ENCODE measurements at regions not wholly inside any gene's neighbourhood (a gene's known extent, or its start where the extent isn't known, plus 50 kb on each side); places are given as distances from the start of the nearest gene placed in this dataset.

- FAIRE-seq, result no peak
- H3K56ac ChIP-seq (replicated peaks; ENCODE audit: insufficient read length, low read depth, low read length), result no peak overlapping the region
- H3K79me2 ChIP-seq (ENCODE audit: control insufficient read depth in 1 of 2, insufficient read depth in 2 of 2, low read length in 2 of 2), result no peaks in the 10 kb centered on the region
- no peak overlapping the region for H2BK20ac ChIP-seq (ENCODE audit: low read length)
- no peaks in the 10 kb centered on the region for H4K20me1 ChIP-seq (replicated peaks in 1 of 2; ENCODE audit: control insufficient read depth in 1 of 2, insufficient read depth in 2 of 2, low read length in 2 of 2)
- H3K14ac ChIP-seq (ENCODE audit: insufficient read length), result no peak overlapping the region
- no peak overlapping the region for H2BK5ac ChIP-seq (ENCODE audit: low read depth, low read length)
- H3K4me2 ChIP-seq (ENCODE audit: insufficient read depth in 1 of 2, low read depth in 2 of 2, low read length in 2 of 2), result no peak overlapping the region
- CTCF ChIA-PET (ENCODE audit: partially characterized antibody), result no interaction called here
- H3K9me3 ChIP-seq (ENCODE audit: insufficient read depth in 2 of 2, low read depth in 1 of 2, low read length in 1 of 2), result no peaks in the 10 kb centered on the region
- no peak overlapping the region for H2BK120ac ChIP-seq (replicated peaks; ENCODE audit: low read depth, low read length)
- H4K91ac ChIP-seq (replicated peaks; ENCODE audit: insufficient read length, low read length), result no peak overlapping the region
- DNase-seq (ENCODE audit: low read depth in 1 of 2, low spot score in 2 of 2), result no peak
- TF ChIP-seq CREB1 (IDR thresholded peaks at IDR 0.05) (no peak), ZNF274 (IDR thresholded peaks at IDR 0.05; ENCODE audit: borderline replicate concordance, extremely low read depth, low read length) (no peak), SUZ12 (IDR thresholded peaks at IDR 0.05; ENCODE audit: low read length) (no peak), RXRA (IDR thresholded peaks at IDR 0.05; ENCODE audit: insufficient read depth, low read depth, low read length) (no peak), POLR2AphosphoS5 (IDR thresholded peaks at IDR 0.05; ENCODE audit: low read depth, low read length) (no peak)
- H4K8ac ChIP-seq (ENCODE audit: extremely low read depth, insufficient read depth, low read length), result no peak overlapping the region
- no peak overlapping the region for H3K27ac ChIP-seq (ENCODE audit: low read depth, low read length)
- H3K79me1 ChIP-seq (ENCODE audit: low read depth, low read length), result no peaks in the 10 kb centered on the region
- WGBS, 2 experiments (ENCODE audit: extremely low coverage in 1 of 2, insufficient coverage in 1 of 2, insufficient read length in 1 of 2, insufficient replicate concordance in 2 of 2, low coverage in 1 of 2, low lambda C conversion rate in 2 of 2, missing lambda C conversion rate in 1 of 2), result 100% methylated on average over 1 of the region's 1 CpG; no CpG with 5 or more reads in 1 of the 2 experiments
- no peak overlapping the region for H2AFZ ChIP-seq (ENCODE audit: low read length)
- POLR2A ChIA-PET (ENCODE audit: partially characterized antibody), result no interaction called here
- H3K4me3 ChIP-seq (ENCODE audit: extremely low read depth in 1 of 4, insufficient read depth in 2 of 4, low read depth in 3 of 4, low read length in 4 of 4), result no peak overlapping the region
- H2BK12ac ChIP-seq (ENCODE audit: low read depth, low read length), result no peak overlapping the region
- peaks cover 0 to 2% (median 0%) of the 10 kb centered on the region in 4 experiments; a peak in 2 of 7 replicates for H3K4me1 ChIP-seq (replicated peaks in 1 of 4; ENCODE audit: control insufficient read depth in 3 of 4, insufficient read depth in 4 of 4, low read length in 3 of 4)
- no peak overlapping the region for H3K23ac ChIP-seq (ENCODE audit: insufficient read length)
- H4K5ac ChIP-seq (ENCODE audit: insufficient read length, low read depth, low read length), result no peak overlapping the region
- H3K36me3 ChIP-seq (ENCODE audit: control insufficient read depth in 2 of 4, insufficient read depth in 4 of 4, low read length in 3 of 4), result no peaks in the 10 kb centered on the region
- no peak overlapping the region for H2AK5ac ChIP-seq (ENCODE audit: low read depth, low read length)
- no peaks in the 10 kb centered on the region for H3K27me3 ChIP-seq (replicated peaks in 1 of 4; ENCODE audit: control insufficient read depth in 3 of 4, extremely low read depth in 1 of 4, insufficient read depth in 3 of 4, low read length in 3 of 4)
- no peaks in the 10 kb centered on the region for H3K23me2 ChIP-seq (ENCODE audit: low read depth, low read length)
- no peak overlapping the region for H3K18ac ChIP-seq (ENCODE audit: extremely low read depth, low read length)
- no peak overlapping the region for H3K9ac ChIP-seq (replicated peaks in 1 of 4; ENCODE audit: extremely low read depth in 1 of 4, low read depth in 3 of 4, low read length in 3 of 4)
- H2BK15ac ChIP-seq (ENCODE audit: low read length), result no peak overlapping the region
- no peak overlapping the region for H3K4ac ChIP-seq (replicated peaks; ENCODE audit: insufficient read length, low read depth, low read length)
Observed at GRCh38 chr18:41763361-41763760, 191.7 kb upstream of the PIK3C3 start.

Measured in H1 (cell line).